HG03095 (cell line): ENCODE measurements at regions not wholly inside any gene's neighbourhood (a gene's known extent, or its start where the extent isn't known, plus 50 kb on each side); places are given as distances from the start of the nearest gene placed in this dataset.
A peak's percentile ranks its signal among the peaks of the same experiment; 100 is the strongest.

Source experiments
- ATAC-seq: cut with Tn5 transposase; IDR thresholded peaks from one replicate; pipeline ENCODE4 v1.9.1; 2021; ENCODE audit warnings: moderate library complexity; ENCODE audit not compliant: unreplicated experiment

DNA sequence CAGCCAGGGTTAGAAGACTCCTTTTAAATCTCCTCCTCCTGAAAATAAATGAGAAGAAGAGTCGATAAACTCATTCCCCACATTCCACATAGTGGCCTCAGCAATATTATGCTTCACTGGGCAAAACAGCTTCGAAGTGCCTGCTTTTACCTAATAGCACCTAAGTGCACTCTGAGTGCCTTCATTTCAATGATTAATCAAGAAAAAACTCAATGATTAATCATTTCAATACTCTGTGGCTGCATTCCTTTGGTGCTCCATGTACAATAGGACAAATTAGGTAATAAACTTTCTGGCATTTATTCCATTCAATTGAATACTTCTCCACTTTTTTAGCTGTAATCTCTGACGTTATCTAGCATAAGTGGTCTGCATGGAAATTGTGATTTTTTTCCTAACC, 174.6 kb downstream of the CCDC71L start:
- no peak for ATAC-seq

DNA sequence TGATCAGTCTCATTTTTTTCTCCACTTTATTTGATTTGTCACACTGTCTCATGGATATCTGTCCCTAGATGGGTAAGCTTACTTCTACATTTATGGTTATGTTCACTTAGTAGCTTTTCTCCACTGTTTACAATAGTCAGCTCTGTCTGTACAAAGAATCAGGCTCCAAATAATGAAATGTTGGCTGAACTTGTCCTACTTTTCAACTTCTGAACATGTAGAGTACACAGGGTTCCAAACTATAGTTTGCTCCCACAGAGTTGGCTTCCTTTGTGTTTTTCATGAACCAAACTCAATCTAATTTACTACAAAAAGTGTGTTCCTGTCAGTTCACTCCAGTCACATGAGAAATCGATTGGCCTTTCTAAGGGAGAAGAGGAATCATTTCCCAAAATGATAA, 175.0 kb downstream of the CCDC71L start:
- no peak for ATAC-seq

DNA sequence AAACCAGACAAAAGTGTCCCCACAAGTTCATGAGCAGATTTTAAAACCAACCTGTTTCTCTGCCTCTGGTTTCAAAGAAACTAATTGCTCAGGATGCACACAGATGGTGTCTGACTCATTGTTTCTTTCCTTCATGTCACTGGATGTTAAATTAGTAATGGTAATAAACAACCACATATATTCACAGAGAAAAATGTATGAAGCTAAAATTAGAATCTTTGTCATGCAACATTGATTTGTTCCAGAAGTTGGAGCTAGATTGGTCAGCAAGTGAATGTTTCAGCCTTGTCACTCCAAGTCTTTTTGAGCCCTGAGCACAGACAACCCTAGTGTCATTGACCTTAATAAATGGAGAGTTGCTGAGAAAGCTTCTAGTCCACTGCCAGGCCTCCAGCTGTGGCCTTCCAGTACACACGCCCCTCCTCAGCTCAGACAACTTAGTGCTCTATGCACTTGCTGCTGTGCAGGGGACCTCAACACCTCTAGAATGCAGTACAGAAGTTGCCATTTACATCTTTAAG, 175.9 kb downstream of the CCDC71L start:
- ATAC-seq = peak; percentile 48

DNA sequence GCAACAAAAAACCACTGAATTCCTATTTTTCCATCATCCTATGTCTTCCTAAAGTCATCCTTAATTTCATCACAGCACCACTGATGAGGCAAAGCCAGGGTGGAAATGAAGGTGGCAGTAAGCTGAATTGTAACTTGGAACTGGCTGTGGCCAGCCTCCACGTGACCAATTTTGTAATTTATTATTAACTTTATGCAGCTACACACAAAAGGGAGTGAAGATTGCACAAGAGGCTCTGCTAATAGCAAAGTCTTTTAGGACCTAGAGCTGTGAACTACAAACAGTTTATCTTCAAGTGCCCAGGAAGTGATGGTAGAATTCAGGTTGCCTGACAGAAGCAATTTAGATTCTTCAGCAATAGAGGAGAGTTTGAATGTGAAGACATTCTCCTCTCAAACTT, 176.4 kb downstream of the CCDC71L start:
- peak; percentile 8 for ATAC-seq

DNA sequence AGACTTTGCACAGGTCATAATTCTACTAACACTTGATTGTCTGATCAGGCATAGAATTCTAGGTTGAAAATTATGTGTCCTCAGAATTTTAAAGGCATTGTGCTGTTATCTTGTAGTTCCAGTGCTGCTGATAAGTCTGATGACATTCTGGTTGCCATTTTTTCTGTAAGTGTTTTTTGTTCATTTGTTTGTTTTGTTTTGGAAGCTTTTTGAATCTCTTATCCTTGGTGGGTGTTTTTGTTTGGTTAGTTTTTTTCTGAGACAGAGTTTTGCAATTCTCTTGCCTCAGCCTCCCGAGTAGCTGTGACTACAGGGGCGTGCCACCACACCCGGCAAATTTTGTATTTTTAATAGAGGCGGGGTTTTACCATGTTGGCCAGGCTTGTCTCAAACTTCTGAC, 178.9 kb downstream of the CCDC71L start:
- ATAC-seq = no peak

DNA sequence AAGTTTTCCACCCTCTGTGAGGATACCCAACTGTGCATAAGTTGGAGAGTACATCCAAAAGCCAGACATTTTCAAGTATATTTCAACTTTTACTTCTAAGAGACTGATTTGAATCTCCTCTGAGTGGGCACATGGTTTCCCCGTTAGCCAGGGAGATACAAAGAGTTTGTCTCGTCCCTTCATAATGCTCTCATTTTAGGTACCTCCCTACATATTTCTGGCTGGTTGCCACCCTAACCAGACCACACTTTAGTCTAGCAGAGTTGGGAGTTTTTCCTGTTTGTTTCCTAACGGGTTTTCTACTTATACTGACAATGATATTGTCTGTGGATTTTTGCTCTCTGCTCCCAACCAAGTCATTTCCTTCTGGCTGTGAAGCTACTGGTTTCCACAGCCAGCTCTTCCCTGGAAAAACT, 180.3 kb downstream of the CCDC71L start:
- ATAC-seq = no peak

DNA sequence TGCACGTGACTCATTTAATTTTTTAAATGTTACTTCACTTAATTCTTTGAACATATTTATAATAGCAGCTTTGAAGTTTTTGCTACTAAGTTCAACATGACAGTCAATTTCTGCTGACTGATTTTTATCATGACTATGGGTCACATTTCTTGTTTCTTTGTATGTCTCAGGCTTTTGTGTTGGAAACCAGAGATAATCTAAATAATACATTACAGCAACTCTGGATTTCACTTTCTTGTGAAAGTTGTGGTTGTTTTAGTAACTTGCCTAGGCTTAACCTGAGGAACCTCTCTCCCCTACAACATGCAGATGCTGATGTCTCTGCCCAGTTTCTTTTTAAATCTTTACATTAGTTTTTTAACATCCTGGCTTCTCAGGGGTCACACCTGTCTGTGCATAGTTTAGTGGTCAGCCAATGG, 180.8 kb downstream of the CCDC71L start:
- peak; percentile 76 for ATAC-seq

DNA sequence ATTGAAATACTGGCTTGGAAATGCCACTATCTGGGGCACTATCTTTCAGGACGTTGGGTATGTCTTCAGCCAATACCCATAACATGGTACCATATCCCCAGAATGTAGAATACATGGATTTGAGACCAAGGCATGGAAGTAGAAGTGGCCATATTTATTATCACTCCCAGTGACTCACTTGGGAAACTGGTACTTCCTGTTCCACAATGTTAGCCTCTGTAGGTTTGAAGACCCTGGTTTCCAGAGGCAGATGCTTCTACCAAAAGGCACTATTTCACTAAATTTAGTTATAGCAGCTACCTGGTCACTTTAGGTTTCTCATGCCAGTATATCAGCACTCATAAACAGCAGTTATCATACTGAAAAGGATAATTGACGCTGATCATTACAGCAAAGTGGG, 184.2 kb downstream of the CCDC71L start:
- ATAC-seq = no peak

DNA sequence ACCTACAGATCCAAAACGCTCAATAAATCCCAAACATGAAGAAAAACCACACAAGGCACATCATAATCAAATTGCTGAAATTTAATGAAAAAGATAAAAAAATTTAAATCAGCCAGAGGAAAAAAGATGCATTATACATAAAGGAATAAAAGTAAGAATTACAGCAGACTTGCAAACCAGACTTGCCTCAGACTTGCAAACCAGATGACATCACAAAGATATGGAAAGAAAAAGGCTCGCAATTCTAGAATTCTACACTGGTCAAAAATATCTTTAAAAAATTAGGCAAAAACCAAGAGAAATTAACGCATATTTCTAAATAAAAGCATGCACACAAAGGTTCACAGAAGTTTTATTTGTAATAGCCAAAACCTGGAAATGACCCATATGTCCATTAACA, 188.0 kb upstream of the NAMPT start:
- ATAC-seq = no peak

DNA sequence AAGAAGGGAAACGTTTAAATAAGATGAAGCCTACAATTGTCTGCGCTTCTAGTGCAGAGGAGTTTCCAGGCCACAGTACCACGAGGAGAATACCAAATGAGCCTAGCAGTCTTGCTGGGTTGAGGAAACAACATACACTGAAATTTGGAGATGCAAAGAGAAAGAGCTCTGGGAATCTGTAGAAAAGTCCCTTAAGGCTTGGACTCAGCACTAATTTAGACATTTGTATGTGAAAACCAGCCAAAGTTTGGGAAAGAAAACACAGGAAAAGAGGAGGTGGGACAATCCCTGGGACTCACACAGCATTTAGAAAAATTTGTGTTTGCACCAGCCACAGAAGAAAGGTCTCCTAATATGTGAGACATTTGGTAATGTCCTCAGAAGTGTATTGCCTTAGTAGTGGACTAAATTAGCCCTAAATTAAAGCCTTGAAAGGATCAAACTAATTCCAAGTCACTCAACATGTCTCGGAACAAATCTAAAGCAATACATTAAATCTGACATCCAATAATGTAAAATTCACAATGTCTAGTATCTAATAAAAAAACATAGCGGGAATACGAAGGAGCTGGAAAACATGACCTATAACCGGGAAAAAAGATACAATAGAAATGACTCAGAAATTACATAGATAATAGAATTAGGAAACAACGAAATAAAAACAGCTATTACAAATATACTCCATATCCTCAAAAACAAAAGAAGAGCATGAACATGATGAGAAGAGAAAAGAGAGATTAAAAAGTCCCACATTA, 187.1 kb upstream of the NAMPT start:
- no peak for ATAC-seq

DNA sequence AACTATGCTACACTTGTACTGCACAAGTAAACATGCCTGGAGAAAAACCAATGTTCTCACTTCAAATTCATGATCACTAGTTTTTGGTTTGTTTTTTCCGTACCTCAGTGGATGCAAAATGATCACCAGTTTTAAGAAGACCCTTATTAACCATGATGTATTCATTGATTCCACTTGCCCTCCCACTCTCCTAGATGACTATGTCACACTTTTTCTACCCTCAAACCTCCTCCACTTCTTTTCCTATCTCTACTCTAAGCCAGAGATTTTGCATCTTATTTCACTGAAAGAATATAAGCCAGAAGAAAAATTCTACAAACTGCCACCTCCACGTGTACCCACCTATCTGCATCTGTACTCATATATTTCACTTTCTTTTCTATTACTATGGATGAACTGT, 186.2 kb upstream of the NAMPT start:
- no peak for ATAC-seq

DNA sequence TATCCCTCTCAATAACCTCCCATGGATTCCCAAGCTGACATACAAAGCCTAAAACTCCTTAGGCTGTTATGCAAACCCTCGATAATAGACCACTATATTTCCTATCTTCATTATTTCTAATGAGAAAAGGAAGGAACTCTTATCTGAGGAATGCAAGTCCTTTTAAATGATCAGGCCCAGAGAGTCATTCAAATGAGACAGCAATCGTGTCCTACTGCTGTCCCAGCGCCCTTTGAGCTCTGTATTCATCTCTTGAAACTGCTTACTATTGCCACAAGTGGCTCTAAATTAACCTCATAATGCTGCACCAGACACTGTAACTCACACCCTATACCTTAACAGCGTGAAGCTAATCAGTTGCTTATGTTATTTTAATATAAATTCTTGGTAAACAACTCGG, 182.1 kb upstream of the NAMPT start:
- ATAC-seq = no peak

DNA sequence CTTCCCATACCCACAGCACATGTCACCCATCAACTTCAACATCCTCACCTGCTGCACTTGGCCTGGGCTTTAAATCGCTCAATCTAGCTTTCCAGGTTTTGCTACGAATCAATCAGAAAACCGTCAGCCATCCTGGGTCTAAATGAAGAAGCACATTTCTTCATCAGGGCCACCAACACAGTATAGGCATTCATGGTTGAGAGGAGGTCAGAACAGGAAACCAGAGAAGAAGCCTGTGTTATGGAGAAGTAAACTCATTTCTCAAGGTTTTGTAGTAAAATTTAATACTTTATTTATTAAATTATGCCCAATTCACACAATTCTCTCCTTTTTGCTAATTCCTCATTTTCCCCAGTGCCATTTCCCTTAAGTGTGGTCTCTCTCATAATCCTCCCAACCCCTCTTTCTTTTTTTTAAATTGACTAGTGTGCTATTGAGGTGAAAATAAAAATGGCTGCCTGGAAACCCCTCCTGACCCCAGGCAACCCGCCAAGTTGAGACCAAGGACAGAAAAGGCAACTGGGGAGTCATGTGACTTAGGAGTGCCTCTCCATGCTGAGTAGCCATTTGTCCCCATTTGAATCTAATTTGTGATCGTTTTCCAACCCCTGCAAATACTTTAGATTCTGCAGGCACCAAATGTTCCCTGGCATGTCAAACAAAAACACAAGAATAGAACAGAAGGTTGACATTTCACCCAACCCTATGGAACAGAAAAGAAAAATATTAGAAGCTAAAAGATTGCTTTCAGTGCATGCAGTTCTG, 181.1 kb upstream of the NAMPT start:
- ATAC-seq = no peak

DNA sequence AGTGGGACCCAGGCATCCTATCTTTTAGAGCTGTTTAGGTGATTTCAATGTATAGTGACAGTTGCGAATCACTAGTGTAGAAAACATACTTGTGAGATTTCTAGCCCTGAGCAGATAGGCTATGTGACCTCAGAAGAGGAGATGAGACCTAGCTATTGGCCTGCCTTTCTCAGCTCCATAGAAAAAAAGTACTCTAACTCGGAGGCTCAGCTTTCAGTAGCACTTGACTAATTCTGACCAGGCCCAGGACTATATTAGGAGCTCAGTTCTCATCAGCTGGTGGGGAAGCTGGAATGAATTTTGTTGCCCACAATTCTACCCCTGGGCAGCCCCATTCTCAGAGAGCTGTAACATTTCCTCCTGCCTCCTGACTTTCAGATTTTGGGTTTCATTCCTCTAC, 179.9 kb upstream of the NAMPT start:
- no peak for ATAC-seq

DNA sequence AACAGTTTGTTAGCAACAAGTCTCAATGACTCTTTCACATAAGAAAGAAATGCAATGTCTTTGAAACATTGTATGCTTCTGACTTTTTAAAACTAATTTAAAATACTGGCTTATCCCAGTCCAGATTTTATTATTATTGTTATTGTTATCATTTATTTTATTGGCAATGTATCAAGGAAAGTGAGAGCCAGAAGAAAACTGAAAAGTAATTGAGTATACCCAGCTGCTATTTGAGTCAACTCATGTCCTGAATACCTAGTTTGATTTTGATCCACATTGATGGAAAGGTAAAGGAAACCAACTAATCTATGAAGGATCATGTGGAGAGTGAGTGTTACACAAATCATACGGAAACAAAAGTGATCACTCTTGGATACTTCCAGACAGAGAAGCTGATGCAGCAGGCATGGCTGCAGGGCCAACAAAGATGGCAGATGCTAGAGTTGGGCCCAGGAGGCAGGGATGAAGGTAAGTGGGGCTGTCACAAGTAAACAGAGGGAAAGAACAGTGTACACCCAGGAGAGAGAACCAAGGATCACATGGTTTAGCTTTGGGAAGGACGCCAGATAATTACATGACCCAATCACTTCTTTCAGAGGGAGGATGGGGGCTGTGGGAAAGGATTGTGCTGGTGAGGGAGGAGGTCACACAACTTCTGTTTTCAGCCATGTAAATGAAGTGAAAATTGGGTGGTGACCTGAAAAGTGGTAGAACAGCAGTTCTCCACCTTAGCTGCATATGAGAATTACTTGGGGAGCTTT, 179.2 kb upstream of the NAMPT start:
- ATAC-seq = no peak

DNA sequence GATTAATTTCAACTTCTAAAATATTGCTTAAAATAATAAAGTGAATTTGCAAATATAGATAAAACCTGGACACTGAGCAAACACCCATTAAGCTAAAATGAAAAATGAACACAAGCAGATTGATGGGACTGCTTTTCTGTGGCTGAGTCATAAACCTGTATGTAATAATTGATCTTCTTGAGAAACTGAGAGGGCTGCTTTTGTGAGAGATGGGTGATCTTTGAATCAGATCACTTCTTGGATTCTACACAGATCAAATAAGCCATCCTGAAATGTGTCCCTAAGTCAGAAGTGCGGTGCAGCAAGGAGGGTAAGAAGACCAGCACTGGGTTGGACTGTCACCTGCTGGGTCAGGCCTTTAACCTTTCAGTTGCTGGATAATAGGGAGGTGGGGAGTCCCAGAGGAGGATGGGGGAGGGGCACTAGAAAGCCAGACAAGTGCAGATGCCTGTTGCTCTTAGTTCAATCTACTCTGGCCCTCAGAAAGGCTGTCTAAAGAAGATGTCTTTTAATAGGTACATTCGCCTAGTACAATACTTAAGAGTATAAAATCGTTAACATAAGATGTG, 178.2 kb upstream of the NAMPT start:
- no peak for ATAC-seq

DNA sequence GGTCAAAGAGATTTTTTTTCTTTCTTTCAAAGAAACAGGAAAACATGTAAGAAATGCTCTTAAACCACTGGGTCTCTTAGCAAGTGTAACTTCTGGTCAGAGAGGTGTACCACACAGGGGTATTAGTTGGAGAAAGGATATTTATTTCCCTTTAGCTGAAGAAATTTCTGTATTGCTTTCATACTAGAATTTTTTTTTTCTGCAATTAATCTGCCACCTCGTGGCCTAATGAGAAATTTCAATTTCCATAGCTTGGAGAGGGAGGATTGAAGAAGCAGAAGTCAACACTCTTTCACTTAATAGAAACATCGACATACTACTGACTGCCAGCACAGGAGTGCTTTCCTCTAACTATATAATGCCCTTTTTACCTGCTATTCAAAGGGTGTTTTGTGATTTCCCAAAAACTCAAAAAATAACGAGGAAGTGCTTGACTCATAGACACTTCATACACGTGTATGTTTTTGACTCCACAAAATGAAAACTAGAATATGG, 177.6 kb upstream of the NAMPT start:
- ATAC-seq = peak; percentile 54

DNA sequence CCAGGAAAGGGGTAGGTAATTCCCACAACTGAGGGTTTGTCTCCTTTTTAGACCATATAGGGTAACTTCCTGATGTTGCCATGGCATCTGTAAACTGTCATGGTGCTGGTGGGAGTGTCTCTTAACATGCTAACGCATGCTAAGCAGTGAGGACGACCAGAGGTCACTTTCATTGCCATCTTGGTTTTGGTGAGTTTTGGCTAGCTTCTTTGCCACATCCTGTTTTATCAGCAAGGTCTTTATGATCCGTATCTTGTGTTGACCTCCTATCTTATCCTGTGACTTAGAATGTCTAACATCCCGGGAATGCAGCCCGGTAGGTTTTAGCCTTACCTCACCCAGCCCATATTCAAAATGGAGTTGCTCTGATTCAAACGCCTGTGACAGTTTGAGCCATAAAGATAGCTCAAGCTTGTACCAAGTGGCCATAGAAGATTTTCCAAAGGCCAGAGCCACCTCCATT, 176.0 kb upstream of the NAMPT start:
- no peak for ATAC-seq

DNA sequence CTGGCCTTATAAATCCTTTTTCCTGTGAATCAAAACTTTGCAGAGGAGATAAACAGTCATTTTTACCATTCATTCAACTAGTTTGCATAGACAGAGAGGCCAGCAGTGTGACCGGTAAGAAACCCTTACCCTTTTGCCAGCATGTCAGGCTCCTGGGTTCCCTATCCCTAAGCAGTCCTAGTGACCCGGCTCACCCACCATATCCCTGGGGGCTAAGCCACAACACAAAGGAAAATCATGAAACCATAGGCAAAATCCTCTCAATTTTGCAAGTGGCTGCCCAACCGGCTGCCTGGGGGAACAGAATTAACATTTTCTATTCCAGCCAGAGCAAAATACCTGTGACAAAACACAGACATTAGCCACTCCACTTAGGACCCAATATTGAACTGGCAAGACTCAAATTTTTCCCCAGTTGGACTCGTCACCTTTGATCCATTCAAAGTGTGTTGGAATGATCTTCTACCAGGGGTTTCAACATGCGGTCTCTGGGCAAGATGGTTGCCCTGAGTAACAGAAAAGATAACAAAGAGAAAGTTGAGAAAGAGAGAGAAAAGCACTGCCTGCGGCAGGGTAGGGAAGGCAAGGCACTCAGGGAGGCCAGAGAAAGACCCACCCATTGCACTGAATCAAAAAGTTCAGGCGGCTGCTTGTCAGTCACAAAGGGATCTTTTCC, 174.8 kb upstream of the NAMPT start:
- ATAC-seq = no peak

DNA sequence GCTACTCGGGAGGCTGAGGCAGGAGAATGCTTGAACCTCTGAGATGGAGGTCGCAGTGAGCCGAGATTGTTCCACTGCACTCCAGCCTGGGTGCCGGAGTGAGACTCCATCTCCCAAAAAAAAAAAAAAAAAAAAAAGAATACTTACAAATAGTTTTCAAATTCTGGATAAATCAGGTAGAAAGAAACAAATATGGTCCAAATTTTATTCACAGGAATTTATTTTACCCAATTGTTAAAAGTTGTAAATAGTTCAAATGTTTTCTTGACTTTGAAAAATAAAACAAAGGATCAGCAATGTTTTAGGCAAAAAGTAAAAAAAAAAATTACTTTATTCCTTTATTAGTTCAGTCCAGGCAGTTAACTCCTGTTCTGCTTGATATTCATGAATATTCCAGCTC, 172.9 kb upstream of the NAMPT start:
- no peak for ATAC-seq
